Epidermal melanocyte (primary cell): ENCODE measurements at regions not wholly inside any gene's neighbourhood (a gene's known extent, or its start where the extent isn't known, plus 50 kb on each side); places are given as distances from the start of the nearest gene placed in this dataset.

Experiments
- DNase-seq: peaks from one replicate; pipeline ENCODE4 v3.0.0; 2011; ENCODE audit warnings: low spot score; ENCODE audit not compliant: insufficient read length

DNA sequence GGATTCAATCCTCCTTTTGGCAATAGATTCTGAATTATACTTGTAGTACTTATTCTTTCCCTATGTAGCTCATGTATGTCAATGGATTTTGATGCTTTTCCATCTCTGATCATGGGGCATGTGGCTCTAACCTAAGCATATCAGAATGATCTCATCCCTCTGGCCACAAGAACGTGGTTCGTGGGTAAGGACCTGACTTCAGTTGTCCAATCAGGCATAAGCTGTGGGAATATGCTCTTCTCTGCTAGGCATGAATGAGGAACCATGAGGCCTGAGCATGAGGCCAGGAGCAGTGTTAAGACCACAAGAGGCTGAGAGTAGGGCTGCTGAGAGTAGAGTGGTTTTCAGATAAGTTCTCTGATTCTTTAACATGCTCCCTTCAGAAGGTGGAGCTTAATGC, 292.4 kb upstream of the TSHZ3 start:
- DNase-seq, result no peak

GRCh38 chr19:31648347-31648746, 299.1 kb upstream of the TSHZ3 start:
- DNase-seq, result no peak

- DNase-seq, result no peak
Measured at GRCh38 chr19:31656507-31656906, 307.3 kb upstream of the TSHZ3 start.

GRCh38 chr19:31658993-31659896, 310.0 kb upstream of the TSHZ3 start:
- no peak for DNase-seq

DNA sequence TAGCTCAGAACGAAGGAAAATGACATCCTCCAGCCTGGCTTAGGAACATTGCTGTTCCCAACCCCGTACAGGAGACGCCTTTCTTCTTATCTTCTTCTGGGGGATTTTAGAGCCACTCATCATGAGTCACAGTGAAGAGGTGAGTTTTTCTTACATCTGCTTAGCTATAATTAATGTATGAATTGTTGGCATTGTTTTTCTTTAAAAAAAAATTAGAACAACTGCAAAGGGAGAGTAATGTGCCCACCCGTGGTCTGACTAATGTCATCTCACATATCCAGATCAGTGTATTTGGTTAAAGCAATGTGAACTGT, 310.6 kb upstream of the TSHZ3 start:
- DNase-seq, result no peak

GRCh38 chr19:31664096-31664495, 314.9 kb upstream of the TSHZ3 start:
- DNase-seq, result no peak

DNA sequence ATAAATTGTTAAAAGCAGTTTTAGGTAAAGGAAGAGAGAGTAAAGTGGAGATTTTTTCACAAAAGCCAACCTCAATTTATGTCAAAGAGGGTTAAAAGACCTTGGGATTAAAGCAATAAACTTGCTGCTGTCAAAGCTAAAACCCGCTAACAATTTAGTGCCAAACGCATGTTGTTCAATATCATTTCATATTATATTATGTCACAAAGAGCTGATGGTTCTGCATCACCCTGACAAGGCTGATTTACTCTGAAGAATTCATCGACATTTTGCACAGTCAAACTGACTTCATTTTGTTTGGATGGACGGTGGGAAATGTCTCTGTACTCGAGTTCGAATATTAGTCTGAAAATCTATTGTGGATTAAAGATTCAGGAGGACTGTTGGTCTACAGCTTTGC, 315.8 kb upstream of the TSHZ3 start:
- DNase-seq, result no peak

- DNase-seq, result no peak
Measured at GRCh38 chr19:31666126-31666525, 316.9 kb upstream of the TSHZ3 start.

DNA sequence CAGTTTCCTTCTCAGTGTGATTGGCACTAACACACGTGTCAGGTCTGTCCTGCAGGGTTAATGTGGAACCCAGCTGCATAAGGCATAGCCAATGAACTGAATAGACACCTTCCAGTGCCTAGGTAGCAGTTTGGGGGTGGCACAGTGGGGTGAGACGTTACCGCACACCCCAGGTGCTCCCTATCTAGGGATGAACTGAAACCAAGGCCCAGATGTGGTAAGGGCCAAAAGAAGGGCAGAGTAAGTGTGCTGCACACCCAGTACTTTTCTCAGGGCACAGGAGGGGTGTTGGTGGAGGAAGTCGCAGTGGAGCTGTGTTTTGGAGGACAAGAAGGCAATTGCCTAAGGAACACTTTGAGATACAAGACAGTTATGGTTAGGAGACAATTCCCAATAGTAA, 317.9 kb upstream of the TSHZ3 start:
- DNase-seq, result no peak

- no peak for DNase-seq
Measured at GRCh38 chr19:31668921-31669320, 319.7 kb upstream of the TSHZ3 start.

- DNase-seq, result no peak
Measured at GRCh38 chr19:31670931-31671330, 321.7 kb upstream of the TSHZ3 start.

DNA sequence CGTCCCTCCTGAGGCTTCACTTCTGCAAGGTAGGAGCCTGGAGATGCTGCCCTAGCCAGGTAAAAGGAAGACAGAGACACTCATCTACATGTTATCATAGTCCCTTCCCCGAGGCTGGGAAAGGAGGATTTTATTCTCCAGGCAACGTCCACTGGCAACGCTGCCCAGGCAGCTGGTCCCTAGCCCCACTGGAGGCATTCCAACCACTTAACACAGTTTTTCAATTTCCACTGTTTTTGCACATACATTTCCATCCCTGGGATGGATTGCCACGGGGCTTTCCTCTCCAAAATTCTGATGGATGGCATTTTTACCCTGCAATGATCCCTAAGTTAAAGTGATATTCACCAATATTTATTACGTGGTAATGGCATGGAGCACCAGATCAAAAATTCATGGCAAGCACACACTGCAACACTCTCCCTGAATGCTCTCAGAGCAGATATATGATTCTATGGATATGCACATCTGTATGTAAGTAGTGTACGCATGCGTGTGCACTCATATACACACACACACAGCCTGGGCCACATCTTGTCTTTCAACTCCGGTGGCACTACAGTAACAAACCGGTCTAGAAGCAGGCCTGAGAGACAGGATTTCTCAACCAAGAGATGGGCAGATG, 322.3 kb upstream of the TSHZ3 start:
- DNase-seq, result no peak

DNA sequence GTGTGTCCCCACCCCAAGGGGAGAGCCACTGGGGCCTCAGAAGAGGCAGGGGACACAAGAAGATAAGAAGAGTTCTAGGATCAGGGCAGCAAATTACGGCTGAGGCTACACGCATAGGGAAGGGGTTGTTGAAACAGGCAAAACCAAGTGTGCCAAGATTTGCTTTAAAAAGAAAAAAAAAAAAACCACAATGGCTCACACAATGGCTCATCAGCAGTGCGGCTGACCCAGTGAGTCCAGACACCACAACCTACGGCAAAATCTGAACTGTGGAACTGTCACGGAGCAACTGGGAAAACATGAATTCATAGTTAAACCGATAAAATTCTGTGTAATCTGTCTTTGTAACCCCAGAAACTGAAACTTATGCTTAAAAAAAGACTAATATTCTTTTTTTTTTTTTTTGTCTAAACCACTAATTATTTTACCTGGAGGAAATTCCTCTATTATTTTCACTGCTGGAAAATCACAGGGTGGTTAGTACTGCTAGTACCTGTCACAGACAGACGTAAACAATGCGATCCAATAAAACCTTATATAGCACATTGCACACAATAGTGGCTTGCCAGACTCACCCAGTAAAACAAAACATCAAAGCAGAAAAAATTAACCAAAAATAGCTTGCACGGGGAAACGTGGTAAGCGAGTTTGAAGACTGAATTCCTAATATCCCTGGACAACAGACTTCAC, 325.4 kb upstream of the TSHZ3 start:
- no peak for DNase-seq

DNA sequence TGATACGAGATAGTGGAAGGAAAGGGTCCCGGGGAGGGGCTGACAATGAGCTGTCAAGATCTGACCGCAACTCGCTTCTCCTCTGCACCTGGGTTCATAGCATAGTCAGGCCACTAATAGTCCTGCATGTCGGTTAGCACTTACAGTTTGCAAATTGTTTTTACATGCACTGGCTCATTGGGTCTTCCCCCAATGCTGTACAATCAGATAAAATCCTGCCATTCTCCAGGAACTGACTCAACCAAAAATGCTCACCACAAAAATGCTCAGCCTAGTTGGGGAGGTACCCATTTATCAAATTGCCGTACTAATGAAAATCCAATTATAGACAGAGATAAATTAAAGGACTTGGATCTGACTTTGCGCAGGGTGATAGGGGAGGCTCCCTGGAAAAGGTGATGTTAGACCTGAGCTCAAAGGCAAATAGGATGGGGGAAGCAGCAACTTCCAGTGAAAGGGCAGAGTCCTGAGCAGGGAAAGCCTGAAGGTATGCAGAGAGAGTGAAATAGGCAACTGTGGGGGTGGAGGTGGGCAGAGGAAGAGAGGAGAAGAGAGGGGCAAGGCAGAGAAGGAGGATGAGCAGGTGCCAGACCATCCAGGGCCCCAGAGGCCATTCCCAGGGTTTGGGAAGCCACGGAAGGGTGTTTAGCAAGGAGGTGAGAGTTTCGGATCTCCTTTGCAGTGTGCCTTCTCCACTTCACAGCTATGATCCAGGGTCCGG, 326.1 kb upstream of the TSHZ3 start:
- no peak for DNase-seq

DNA sequence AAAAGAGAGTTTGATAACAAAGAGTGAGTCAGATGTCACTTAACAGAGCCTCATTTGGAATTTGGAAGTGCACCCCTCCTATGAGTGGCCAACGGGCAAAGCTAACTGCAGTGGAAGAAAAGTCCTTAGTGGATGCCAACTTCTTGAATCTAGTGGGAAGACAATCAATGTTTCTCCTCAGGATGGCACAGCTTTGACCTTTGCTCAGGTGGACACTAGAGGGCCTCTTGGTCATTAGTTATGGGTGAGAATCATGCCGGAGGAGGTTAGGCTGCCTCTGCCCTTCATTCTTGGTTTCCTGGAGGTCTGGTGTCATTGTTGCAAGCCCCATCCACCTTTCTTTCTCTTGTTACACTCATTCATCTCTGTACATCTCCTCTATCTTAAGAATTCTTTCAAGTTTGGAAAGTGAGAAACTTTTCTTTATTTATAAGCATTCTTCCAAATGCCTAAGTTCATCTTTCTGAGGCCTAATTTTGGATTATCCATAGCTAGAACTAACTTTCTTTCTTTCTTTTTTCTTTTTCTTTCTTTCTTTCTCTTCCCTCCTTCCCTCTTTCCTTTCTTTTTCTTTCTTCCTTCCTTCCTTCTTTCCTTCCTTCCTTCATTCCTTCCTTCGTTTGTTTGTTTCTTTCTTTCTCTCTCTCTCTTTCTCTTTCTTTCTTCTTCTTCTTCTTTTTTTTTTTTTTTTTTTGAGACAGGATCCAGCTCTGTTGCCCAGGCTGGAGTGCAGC, 327.2 kb upstream of the TSHZ3 start:
- no peak for DNase-seq

DNA sequence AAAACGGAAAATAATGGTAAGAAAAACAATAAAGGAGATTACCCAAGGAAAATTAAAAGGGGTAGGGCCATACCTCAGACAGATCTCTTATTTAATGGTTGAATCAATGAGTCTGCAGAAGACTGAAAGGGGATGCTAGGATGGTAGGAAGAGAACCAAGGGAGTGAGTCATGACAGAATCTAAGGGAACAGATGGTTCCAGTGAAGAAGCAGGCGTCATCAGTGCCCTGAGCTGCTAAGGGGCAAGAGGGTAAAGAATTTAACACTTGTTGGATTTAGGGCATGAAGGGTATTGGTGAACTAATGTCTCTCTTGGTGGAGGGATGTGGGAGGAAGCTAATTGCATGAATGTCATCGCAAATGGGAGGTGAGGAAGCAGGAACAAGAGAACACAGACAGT, 329.2 kb upstream of the TSHZ3 start:
- no peak for DNase-seq

- no peak for DNase-seq
Measured at GRCh38 chr19:31681121-31681520, 331.9 kb upstream of the TSHZ3 start.

- no peak for DNase-seq
Measured at GRCh38 chr19:31693131-31693932, 344.1 kb upstream of the TSHZ3 start.

GRCh38 chr19:31693933-31694269, 344.7 kb upstream of the TSHZ3 start:
- DNase-seq, result no peak

GRCh38 chr19:31694761-31695160, 345.5 kb upstream of the TSHZ3 start:
- no peak for DNase-seq

- no peak for DNase-seq
Measured at GRCh38 chr19:31699421-31699820, 350.2 kb upstream of the TSHZ3 start.
